Endodermal cell (in vitro differentiated cells): ENCODE measurements at regions not wholly inside any gene's neighbourhood (a gene's known extent, or its start where the extent isn't known, plus 50 kb on each side); places are given as distances from the start of the nearest gene placed in this dataset.
A peak's percentile ranks its signal among the peaks of the same experiment; 100 is the strongest.

ENCODE experiments used
- DNase-seq: peaks from one replicate; pipeline ENCODE4 v3.0.0-alpha.2; 2017
- H3K27ac ChIP-seq: 2 replicates; pipeline ENCODE4 v1.5.1; 2013; ENCODE audit warnings: mild to moderate bottlenecking, low read depth, low read length, moderate library complexity
- H3K27me3 ChIP-seq: 2 replicates; pipeline ENCODE4 v1.6.1; 2013; ENCODE audit warnings: mild to moderate bottlenecking, low read length, moderate library complexity; ENCODE audit not compliant: insufficient read depth, control insufficient read depth, poor library complexity, severe bottlenecking
- H3K36me3 ChIP-seq: 2 replicates; pipeline ENCODE4 v1.7.0; 2013; ENCODE audit warnings: mild to moderate bottlenecking, low read length, moderate library complexity; ENCODE audit not compliant: control insufficient read depth, insufficient read depth
- H3K4me1 ChIP-seq: one replicate; pipeline ENCODE4 v1.7.0; 2013; ENCODE audit warnings: low read length; ENCODE audit not compliant: control insufficient read depth, insufficient read depth
- H3K4me3 ChIP-seq: 2 replicates; pipeline ENCODE4 v1.5.1; 2013; ENCODE audit warnings: mild to moderate bottlenecking, low read length, moderate library complexity
- H3K9ac ChIP-seq: 2 replicates; pipeline ENCODE4 v1.6.1; 2013; ENCODE audit warnings: mild to moderate bottlenecking, low read length, moderate library complexity; ENCODE audit not compliant: poor library complexity, severe bottlenecking; ENCODE audit errors: extremely low read depth
- H3K9me3 ChIP-seq: 2 replicates; pipeline ENCODE4 v1.6.1; 2013; ENCODE audit warnings: mild to moderate bottlenecking, low read length, moderate library complexity; ENCODE audit not compliant: control insufficient read depth
- H3K27ac Mint-ChIP-seq: 2 replicates; pipeline ENCODE4 v1.8.0; 2020; ENCODE audit warnings: mixed read lengths
- H3K27me3 Mint-ChIP-seq: 2 replicates; pipeline ENCODE4 v1.8.0; 2021; ENCODE audit warnings: mild to moderate bottlenecking, mixed read lengths; ENCODE audit not compliant: insufficient read depth
- H3K36me3 Mint-ChIP-seq: 2 replicates; pipeline ENCODE4 v1.8.0; 2020; ENCODE audit warnings: low read depth, mixed read lengths
- H3K4me1 Mint-ChIP-seq: 2 replicates; pipeline ENCODE4 v1.8.0; 2020; ENCODE audit warnings: mixed read lengths
- H3K4me3 Mint-ChIP-seq: 2 replicates; pipeline ENCODE4 v1.8.0; 2020; ENCODE audit warnings: mild to moderate bottlenecking, moderate library complexity, mixed read lengths
- H3K9me3 Mint-ChIP-seq: 2 replicates; pipeline ENCODE4 v1.8.0; 2020; ENCODE audit warnings: mild to moderate bottlenecking, mixed read lengths
- CTCF ChIP-seq: fragments of 200-600 bp; sonication (generic); conservative IDR thresholded peaks from 2 replicates; pipeline ENCODE4 v1.5.0; 2021; ENCODE audit warnings: antibody characterized with exemption, mild to moderate bottlenecking
- WGBS, 2 experiments: methylation state at CpG; one replicate each; pipeline versions ENCODE4 v1.1.5 to v1.1.7; 2013; ENCODE audit warnings: missing lambda C conversion rate in 2 of 2, mixed read lengths in 1 of 2; ENCODE audit not compliant: insufficient coverage in 1 of 2, insufficient read length in 1 of 2; 5-methylcytosine and 5-hydroxymethylcytosine counted together

DNA sequence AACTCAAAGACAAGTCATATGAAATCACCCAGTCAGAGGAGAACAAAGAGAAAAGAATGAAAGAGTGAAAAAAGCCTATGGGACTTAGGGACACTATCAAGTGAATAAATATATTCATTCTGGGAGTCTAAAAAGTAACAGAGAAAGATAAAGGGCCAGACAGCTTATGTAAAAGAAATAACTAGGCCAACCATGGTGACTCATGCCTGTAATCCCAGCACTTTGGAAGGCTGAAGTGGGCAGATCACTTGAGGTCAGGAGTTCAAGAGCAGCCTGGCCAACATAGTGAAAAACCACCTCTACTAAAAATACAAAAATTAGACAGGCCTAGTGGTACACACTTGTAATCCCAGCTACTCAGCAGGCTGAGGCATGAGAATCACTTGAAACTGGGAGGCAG, 154.7 kb upstream of the TMEM106B start:
- Mint-ChIP-seq H3K27ac (no peak overlapping the region), H3K27me3 (no peaks in the 10 kb centered on the region), H3K4me3 (no peak overlapping the region), H3K36me3 (no peaks in the 10 kb centered on the region), H3K4me1 (no peaks in the 10 kb centered on the region), H3K9me3 (peaks cover 26% of the 10 kb centered on the region)
- H3K4me3 ChIP-seq, result no peak overlapping the region
- no peak for TF ChIP-seq CTCF
- H3K4me1 ChIP-seq, result no peaks in the 10 kb centered on the region
- H3K9ac ChIP-seq, result no peak overlapping the region
- no peak overlapping the region for H3K27ac ChIP-seq
- no peak for DNase-seq
- no peaks in the 10 kb centered on the region for H3K36me3 ChIP-seq
- H3K27me3 ChIP-seq, result no peaks in the 10 kb centered on the region
- H3K9me3 ChIP-seq, result peaks cover 20% of the 10 kb centered on the region

- H3K4me1 ChIP-seq, result no peaks in the 10 kb centered on the region
- H3K9me3 Mint-ChIP-seq, result peaks cover 24% of the 10 kb centered on the region
- no peak overlapping the region for H3K27ac ChIP-seq
- H3K27me3 Mint-ChIP-seq, result no peaks in the 10 kb centered on the region
- H3K27ac Mint-ChIP-seq, result no peak overlapping the region
- no peak for TF ChIP-seq CTCF
- H3K27me3 ChIP-seq, result no peaks in the 10 kb centered on the region
- H3K4me3 Mint-ChIP-seq, result no peak overlapping the region
- H3K4me1 Mint-ChIP-seq, result no peaks in the 10 kb centered on the region
- peaks cover 20% of the 10 kb centered on the region for H3K9me3 ChIP-seq
- no peak for DNase-seq
- no peaks in the 10 kb centered on the region for H3K36me3 ChIP-seq
- H3K9ac ChIP-seq, result no peak overlapping the region
- H3K36me3 Mint-ChIP-seq, result no peaks in the 10 kb centered on the region
- WGBS, 2 experiments, result 80% methylated on average over 1 of the region's 2 CpGs; no CpG with 5 or more reads in 1 of the 2 experiments
- no peak overlapping the region for H3K4me3 ChIP-seq
Observed at GRCh38 chr7:12056977-12057376, 154.1 kb upstream of the TMEM106B start.

- no peak overlapping the region for H3K9ac ChIP-seq
- no peaks in the 10 kb centered on the region for H3K27me3 ChIP-seq
- no peak overlapping the region for H3K27ac ChIP-seq
- H3K4me1 ChIP-seq, result no peaks in the 10 kb centered on the region
- peaks cover 10% of the 10 kb centered on the region for H3K9me3 Mint-ChIP-seq
- TF ChIP-seq CTCF, result peak; percentile 76
- H3K27ac Mint-ChIP-seq, result no peak overlapping the region
- peaks cover 2% of the 10 kb centered on the region for H3K27me3 Mint-ChIP-seq
- H3K4me3 Mint-ChIP-seq, result no peak overlapping the region
- no peak overlapping the region for H3K4me3 ChIP-seq
- no peaks in the 10 kb centered on the region for H3K36me3 Mint-ChIP-seq
- H3K4me1 Mint-ChIP-seq, result no peaks in the 10 kb centered on the region
- H3K9me3 ChIP-seq, result peaks cover 6% of the 10 kb centered on the region
- no peaks in the 10 kb centered on the region for H3K36me3 ChIP-seq
- DNase-seq, result no peak
Observed at GRCh38 chr7:12062062-12062461, 149.0 kb upstream of the TMEM106B start.
